ENCODE measurements at regions not wholly inside any gene's neighbourhood (a gene's known extent, or its start where the extent isn't known, plus 50 kb on each side); places are given as distances from the start of the nearest gene placed in this dataset.

DNA sequence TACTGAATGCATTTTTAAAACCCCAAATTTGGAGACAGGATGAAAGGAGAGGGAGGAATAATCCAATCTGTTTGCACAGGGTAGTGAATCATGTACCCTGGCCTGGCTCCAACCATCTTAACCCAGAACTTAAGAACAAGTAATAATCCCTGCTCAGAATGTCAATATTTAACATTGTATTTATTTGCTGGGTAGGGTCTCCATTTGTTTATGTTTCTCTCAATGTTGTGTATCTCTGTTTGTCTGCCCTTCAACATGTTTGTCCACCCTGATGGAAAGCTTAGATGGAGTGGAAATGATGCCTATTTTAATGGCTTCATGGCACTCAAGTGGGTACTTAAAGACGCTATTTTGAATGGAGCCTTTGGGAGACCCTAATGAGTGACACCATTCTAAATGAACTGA is 54.4 kb upstream of the CDC42BPA start:
- DNase-seq (ENCODE audit: low read depth, low spot score) = no peak
- H3K4me2 ChIP-seq (ENCODE audit: low read length) = no peak overlapping the region
- no peaks in the 10 kb centered on the region for H3K79me2 ChIP-seq (ENCODE audit: insufficient read depth, low read length)
- H3K9me2 ChIP-seq (ENCODE audit: insufficient read depth) = no peaks in the 10 kb centered on the region
- ChIA-PET RAD21 (ENCODE audit: low non-redundant PET in 1 of 2, low total read pairs in 2 of 2, uncharacterized antibody in 2 of 2, unreplicated experiment in 2 of 2) (no interaction called here), CTCF (no interaction called here), POLR2A (no interaction called here)
- no peak overlapping the region for H3K4me3 ChIP-seq (replicated peaks in 1 of 2; ENCODE audit: low read depth in 1 of 2, low read length in 2 of 2)
- no peaks in the 10 kb centered on the region for H3K27me3 ChIP-seq (ENCODE audit: insufficient read depth, low read length)
- H3K36me3 ChIP-seq (ENCODE audit: control insufficient read depth in 1 of 2, insufficient read depth in 2 of 2, low read length in 2 of 2) = no peaks in the 10 kb centered on the region
- no TSS peak for BruUV-seq (replicated peaks)
- H3K27ac ChIP-seq (ENCODE audit: low read depth, low read length) = no peak overlapping the region
- no peaks in the 10 kb centered on the region for H4K20me1 ChIP-seq (ENCODE audit: insufficient read depth)
- H3K9ac ChIP-seq (ENCODE audit: low read length) = no peak overlapping the region
- H2AFZ ChIP-seq (ENCODE audit: low read depth, low read length, poor library complexity, severe bottlenecking) = no peak overlapping the region
- H3K9me3 ChIP-seq (ENCODE audit: control insufficient read depth in 1 of 2, insufficient read depth in 1 of 2, low read depth in 1 of 2, low read length in 2 of 2) = no peaks in the 10 kb centered on the region
- intact Hi-C loops (cut with micrococcal nuclease) = no loop called here
- peaks cover 0 to 3% of the 10 kb centered on the region in 2 experiments; a peak in 1 of 4 replicates for H3K4me1 ChIP-seq (ENCODE audit: control insufficient read depth in 1 of 2, insufficient read depth in 2 of 2, low read length in 2 of 2)
- ATAC-seq = no peak
- TF ChIP-seq CBX3 (IDR thresholded peaks at IDR 0.05; ENCODE audit: low read depth) = no peak
- no peak for TF ChIP-seq ZFX (IDR thresholded peaks at IDR 0.05)
- TF ChIP-seq SP1 (IDR thresholded peaks at IDR 0.05; ENCODE audit: low read depth) = no peak
- TF ChIP-seq POLR2A (IDR thresholded peaks at IDR 0.05; ENCODE audit: borderline replicate concordance, extremely low read depth, insufficient read depth, insufficient read length) = no peak
- no peak for TF ChIP-seq TCF7L2 (IDR thresholded peaks at IDR 0.05; ENCODE audit: borderline replicate concordance, extremely low read depth, insufficient read depth, insufficient read length)
- TF ChIP-seq YY1 (IDR thresholded peaks at IDR 0.05; ENCODE audit: extremely low read depth, insufficient replicate concordance, low read depth, low read length) = no peak
- no peak for TF ChIP-seq REST (IDR thresholded peaks at IDR 0.05; ENCODE audit: low read depth)
- TF ChIP-seq ELF1 (IDR thresholded peaks at IDR 0.05; ENCODE audit: borderline replicate concordance, low read depth) = no peak
- TF ChIP-seq EGR1 (IDR thresholded peaks at IDR 0.05; ENCODE audit: low read depth) = no peak
- no peak for TF ChIP-seq CTCF (IDR thresholded peaks at IDR 0.05 in 2 of 3, conservative IDR thresholded peaks at IDR 0.05 in 1 of 3; ENCODE audit: borderline replicate concordance in 1 of 3, insufficient read depth in 1 of 3, low read depth in 2 of 3, low read length in 2 of 3)
- no peak for TF ChIP-seq ZNF274 (IDR thresholded peaks at IDR 0.05; ENCODE audit: low read depth, low read length)
- TF ChIP-seq CEBPB (IDR thresholded peaks at IDR 0.05; ENCODE audit: low read depth) = no peak
- TF ChIP-seq RAD21 (IDR thresholded peaks at IDR 0.05; ENCODE audit: low read depth) = no peak
